ENCODE measurements at regions not wholly inside any gene's neighbourhood (a gene's known extent, or its start where the extent isn't known, plus 50 kb on each side); places are given as distances from the start of the nearest gene placed in this dataset.

DNA sequence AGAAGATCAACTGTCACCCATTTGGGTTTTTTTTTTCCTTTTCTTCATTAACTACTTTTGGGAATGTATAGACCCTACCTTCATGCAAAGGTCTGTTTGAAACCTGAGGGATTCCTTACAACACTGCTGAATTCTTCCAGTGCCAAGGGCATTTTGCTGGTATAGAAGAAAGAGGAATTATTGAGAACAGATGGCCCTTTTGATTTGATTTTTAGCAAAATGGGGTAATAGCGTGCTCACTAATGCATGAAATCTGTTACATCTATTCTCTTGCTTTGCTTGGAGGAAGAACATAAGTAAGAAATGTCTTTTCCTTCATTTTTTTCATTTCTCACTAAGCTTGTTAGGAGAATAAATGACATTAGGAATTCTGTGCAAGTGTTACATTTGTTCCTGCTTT lies 501.9 kb downstream of the TMEM135 start:
- Mint-ChIP-seq H3K36me3 (ENCODE audit: low read depth) (peaks cover 30% of the 10 kb centered on the region; the same call in 2 of the 3 replicates), H3K4me3 (no peak overlapping the region), H3K27me3 (ENCODE audit: insufficient read depth, low read depth, poor library complexity) (no peaks in the 10 kb centered on the region), H3K27ac (no peak overlapping the region), H3K9me3 (peaks cover 37% of the 10 kb centered on the region), H3K4me1 (no peaks in the 10 kb centered on the region)
- ATAC-seq (no peak), DNase-seq (ENCODE audit: low spot score) (no peak)
- no peak overlapping the region for H2AFZ ChIP-seq
- no peaks in the 10 kb centered on the region for H3F3A ChIP-seq (replicated peaks; ENCODE audit: low read depth)
- no peaks in the 10 kb centered on the region for H3K27me3 ChIP-seq (ENCODE audit: insufficient read depth)
- TF ChIP-seq ZNF331 (CRISPR knock-in tag; IDR thresholded peaks at IDR 0.05; ENCODE audit: low read depth), result no peak
- no peak for TF ChIP-seq NANOG (IDR thresholded peaks at IDR 0.05; ENCODE audit: borderline replicate concordance)
- no peak for TF ChIP-seq CTCF (conservative IDR thresholded peaks at IDR 0.05; ENCODE audit: low read depth in 2 of 2)
- no peak for TF ChIP-seq EZH2phosphoT487 (IDR thresholded peaks at IDR 0.05; ENCODE audit: unreplicated experiment)
- no peak for TF ChIP-seq EZH2 (IDR thresholded peaks at IDR 0.05; ENCODE audit: low read depth, unreplicated experiment)
- TF ChIP-seq, protein P1, sequence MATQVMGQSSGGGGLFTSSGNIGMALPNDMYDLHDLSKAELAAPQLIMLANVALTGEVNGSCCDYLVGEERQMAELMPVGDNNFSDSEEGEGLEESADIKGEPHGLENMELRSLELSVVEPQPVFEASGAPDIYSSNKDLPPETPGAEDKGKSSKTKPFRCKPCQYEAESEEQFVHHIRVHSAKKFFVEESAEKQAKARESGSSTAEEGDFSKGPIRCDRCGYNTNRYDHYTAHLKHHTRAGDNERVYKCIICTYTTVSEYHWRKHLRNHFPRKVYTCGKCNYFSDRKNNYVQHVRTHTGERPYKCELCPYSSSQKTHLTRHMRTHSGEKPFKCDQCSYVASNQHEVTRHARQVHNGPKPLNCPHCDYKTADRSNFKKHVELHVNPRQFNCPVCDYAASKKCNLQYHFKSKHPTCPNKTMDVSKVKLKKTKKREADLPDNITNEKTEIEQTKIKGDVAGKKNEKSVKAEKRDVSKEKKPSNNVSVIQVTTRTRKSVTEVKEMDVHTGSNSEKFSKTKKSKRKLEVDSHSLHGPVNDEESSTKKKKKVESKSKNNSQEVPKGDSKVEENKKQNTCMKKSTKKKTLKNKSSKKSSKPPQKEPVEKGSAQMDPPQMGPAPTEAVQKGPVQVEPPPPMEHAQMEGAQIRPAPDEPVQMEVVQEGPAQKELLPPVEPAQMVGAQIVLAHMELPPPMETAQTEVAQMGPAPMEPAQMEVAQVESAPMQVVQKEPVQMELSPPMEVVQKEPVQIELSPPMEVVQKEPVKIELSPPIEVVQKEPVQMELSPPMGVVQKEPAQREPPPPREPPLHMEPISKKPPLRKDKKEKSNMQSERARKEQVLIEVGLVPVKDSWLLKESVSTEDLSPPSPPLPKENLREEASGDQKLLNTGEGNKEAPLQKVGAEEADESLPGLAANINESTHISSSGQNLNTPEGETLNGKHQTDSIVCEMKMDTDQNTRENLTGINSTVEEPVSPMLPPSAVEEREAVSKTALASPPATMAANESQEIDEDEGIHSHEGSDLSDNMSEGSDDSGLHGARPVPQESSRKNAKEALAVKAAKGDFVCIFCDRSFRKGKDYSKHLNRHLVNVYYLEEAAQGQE (IDR thresholded peaks at IDR 0.05; ENCODE audit: unreplicated experiment), result no peak
- no peak for TF ChIP-seq CREB1 (CRISPR knock-in tag; IDR thresholded peaks at IDR 0.05; ENCODE audit: low read depth)
- TF ChIP-seq ZNF114 (CRISPR knock-in tag; IDR thresholded peaks at IDR 0.05), result no peak
- no peak for TF ChIP-seq POLR2AphosphoS5 (IDR thresholded peaks at IDR 0.05; ENCODE audit: low read depth)
- TF ChIP-seq, protein P2, sequence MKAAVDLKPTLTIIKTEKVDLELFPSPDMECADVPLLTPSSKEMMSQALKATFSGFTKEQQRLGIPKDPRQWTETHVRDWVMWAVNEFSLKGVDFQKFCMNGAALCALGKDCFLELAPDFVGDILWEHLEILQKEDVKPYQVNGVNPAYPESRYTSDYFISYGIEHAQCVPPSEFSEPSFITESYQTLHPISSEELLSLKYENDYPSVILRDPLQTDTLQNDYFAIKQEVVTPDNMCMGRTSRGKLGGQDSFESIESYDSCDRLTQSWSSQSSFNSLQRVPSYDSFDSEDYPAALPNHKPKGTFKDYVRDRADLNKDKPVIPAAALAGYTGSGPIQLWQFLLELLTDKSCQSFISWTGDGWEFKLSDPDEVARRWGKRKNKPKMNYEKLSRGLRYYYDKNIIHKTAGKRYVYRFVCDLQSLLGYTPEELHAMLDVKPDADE (IDR thresholded peaks at IDR 0.05), result no peak
- no peak for TF ChIP-seq STAT1 (IDR thresholded peaks at IDR 0.05; ENCODE audit: unreplicated experiment)
- TF ChIP-seq, protein P3, sequence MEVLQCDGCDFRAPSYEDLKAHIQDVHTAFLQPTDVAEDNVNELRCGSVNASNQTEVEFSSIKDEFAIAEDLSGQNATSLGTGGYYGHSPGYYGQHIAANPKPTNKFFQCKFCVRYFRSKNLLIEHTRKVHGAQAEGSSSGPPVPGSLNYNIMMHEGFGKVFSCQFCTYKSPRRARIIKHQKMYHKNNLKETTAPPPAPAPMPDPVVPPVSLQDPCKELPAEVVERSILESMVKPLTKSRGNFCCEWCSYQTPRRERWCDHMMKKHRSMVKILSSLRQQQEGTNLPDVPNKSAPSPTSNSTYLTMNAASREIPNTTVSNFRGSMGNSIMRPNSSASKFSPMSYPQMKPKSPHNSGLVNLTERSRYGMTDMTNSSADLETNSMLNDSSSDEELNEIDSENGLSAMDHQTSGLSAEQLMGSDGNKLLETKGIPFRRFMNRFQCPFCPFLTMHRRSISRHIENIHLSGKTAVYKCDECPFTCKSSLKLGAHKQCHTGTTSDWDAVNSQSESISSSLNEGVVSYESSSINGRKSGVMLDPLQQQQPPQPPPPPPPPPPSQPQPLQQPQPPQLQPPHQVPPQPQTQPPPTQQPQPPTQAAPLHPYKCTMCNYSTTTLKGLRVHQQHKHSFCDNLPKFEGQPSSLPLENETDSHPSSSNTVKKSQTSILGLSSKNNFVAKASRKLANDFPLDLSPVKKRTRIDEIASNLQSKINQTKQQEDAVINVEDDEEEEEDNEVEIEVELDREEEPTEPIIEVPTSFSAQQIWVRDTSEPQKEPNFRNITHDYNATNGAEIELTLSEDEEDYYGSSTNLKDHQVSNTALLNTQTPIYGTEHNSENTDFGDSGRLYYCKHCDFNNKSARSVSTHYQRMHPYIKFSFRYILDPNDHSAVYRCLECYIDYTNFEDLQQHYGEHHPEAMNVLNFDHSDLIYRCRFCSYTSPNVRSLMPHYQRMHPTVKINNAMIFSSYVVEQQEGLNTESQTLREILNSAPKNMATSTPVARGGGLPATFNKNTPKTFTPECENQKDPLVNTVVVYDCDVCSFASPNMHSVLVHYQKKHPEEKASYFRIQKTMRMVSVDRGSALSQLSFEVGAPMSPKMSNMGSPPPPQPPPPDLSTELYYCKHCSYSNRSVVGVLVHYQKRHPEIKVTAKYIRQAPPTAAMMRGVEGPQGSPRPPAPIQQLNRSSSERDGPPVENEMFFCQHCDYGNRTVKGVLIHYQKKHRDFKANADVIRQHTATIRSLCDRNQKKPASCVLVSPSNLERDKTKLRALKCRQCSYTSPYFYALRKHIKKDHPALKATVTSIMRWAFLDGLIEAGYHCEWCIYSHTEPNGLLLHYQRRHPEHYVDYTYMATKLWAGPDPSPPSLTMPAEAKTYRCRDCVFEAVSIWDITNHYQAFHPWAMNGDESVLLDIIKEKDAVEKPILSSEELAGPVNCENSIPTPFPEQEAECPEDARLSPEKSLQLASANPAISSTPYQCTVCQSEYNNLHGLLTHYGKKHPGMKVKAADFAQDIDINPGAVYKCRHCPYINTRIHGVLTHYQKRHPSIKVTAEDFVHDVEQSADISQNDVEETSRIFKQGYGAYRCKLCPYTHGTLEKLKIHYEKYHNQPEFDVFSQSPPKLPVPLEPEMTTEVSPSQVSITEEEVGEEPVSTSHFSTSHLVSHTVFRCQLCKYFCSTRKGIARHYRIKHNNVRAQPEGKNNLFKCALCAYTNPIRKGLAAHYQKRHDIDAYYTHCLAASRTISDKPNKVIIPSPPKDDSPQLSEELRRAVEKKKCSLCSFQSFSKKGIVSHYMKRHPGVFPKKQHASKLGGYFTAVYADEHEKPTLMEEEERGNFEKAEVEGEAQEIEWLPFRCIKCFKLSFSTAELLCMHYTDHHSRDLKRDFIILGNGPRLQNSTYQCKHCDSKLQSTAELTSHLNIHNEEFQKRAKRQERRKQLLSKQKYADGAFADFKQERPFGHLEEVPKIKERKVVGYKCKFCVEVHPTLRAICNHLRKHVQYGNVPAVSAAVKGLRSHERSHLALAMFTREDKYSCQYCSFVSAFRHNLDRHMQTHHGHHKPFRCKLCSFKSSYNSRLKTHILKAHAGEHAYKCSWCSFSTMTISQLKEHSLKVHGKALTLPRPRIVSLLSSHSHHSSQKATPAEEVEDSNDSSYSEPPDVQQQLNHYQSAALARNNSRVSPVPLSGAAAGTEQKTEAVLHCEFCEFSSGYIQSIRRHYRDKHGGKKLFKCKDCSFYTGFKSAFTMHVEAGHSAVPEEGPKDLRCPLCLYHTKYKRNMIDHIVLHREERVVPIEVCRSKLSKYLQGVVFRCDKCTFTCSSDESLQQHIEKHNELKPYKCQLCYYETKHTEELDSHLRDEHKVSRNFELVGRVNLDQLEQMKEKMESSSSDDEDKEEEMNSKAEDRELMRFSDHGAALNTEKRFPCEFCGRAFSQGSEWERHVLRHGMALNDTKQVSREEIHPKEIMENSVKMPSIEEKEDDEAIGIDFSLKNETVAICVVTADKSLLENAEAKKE (CRISPR knock-in tag; IDR thresholded peaks at IDR 0.05), result no peak
- no peak for TF ChIP-seq JUNB (IDR thresholded peaks at IDR 0.05; ENCODE audit: unreplicated experiment)
- no peak overlapping the region for H3K4me2 ChIP-seq
- H3K36me3 ChIP-seq (ENCODE audit: insufficient read depth), result peaks cover 9% of the 10 kb centered on the region; the same call in 1 of the 2 replicates
- no peak overlapping the region for H3K4me3 ChIP-seq
- H4K20me1 ChIP-seq (replicated peaks; ENCODE audit: insufficient read depth), result no peaks in the 10 kb centered on the region
- no peaks in the 10 kb centered on the region for H3K9me2 ChIP-seq (ENCODE audit: insufficient read depth)
- no peaks in the 10 kb centered on the region for H3K79me2 ChIP-seq (replicated peaks; ENCODE audit: insufficient read depth)
- H3K27ac ChIP-seq (ENCODE audit: low read depth), result no peak overlapping the region
- no peaks in the 10 kb centered on the region for H3K4me1 ChIP-seq (ENCODE audit: insufficient read depth)

All from GM23338 (cell line).